Calu3 (cell line): ENCODE measurements at regions not wholly inside any gene's neighbourhood (a gene's known extent, or its start where the extent isn't known, plus 50 kb on each side); places are given as distances from the start of the nearest gene placed in this dataset.

ENCODE experiments used
- BruUV-seq: library from RNA; stranded (reverse); fragments of 400-500 nt; replicated peaks from 2 replicates; lab custom pipeline; 2021; lab: Mats Ljungman, UMichigan
- CTCF ChIA-PET: fragments of 300-600 bp; sonication (Branson Sonifier 250); formaldehyde crosslinking; loops from one replicate; lab custom pipeline; 2022; ENCODE audit warnings: antibody characterized with exemption; lab: Charles Lee
- DNase-seq: peaks from one replicate; pipeline ENCODE4 v3.0.0; 2022
- H3K27ac Mint-ChIP-seq: one replicate; pipeline ENCODE4 v1.8.0; 2022; ENCODE audit warnings: mixed read lengths; ENCODE audit not compliant: unreplicated experiment
- H3K27me3 Mint-ChIP-seq: one replicate; pipeline ENCODE4 v1.8.0; 2022; ENCODE audit warnings: mixed read lengths; ENCODE audit not compliant: unreplicated experiment
- H3K36me3 Mint-ChIP-seq: one replicate; pipeline ENCODE4 v1.8.0; 2022; ENCODE audit warnings: mild to moderate bottlenecking, moderate library complexity, mixed read lengths; ENCODE audit not compliant: insufficient read depth, unreplicated experiment
- H3K4me1 Mint-ChIP-seq: one replicate; pipeline ENCODE4 v1.8.0; 2022; ENCODE audit warnings: mild to moderate bottlenecking, low read depth, mixed read lengths; ENCODE audit not compliant: unreplicated experiment
- H3K4me3 Mint-ChIP-seq: one replicate; pipeline ENCODE4 v1.8.0; 2022; ENCODE audit warnings: mild to moderate bottlenecking, low read depth, moderate library complexity, mixed read lengths; ENCODE audit not compliant: unreplicated experiment
- H3K9me3 Mint-ChIP-seq: one replicate; pipeline ENCODE4 v1.8.0; 2022; ENCODE audit warnings: low read depth, mixed read lengths; ENCODE audit not compliant: unreplicated experiment
- CTCF ChIP-seq: fragments of 200-600 bp; IDR thresholded peaks from one replicate; pipeline ENCODE4 v1.8.0; 2022; ENCODE audit warnings: antibody characterized with exemption; ENCODE audit not compliant: unreplicated experiment
- intact Hi-C: fragments of 100-400 bp; cut with micrococcal nuclease; formaldehyde crosslinking; loops from one replicate; pipeline ENCODE4 v1.10.0; 2022; ENCODE audit not compliant: unreplicated experiment

GRCh38 chr5:1946122-1946677 is 63.5 kb upstream of the IRX4 start:
- CTCF ChIA-PET: no interaction called here
- BruUV-seq: no TSS peak
- no peaks in the 10 kb centered on the region for H3K4me1 Mint-ChIP-seq

GRCh38 chr5:1945606-1946005 is 62.9 kb upstream of the IRX4 start:
- CTCF ChIA-PET: no interaction called here
- no peaks in the 10 kb centered on the region for H3K4me1 Mint-ChIP-seq
- H3K27ac Mint-ChIP-seq: no peak overlapping the region
- no TSS peak for BruUV-seq
- no peak overlapping the region for H3K4me3 Mint-ChIP-seq
- no peak for DNase-seq
- no peak for TF ChIP-seq CTCF
- H3K27me3 Mint-ChIP-seq: peaks cover 57% of the 10 kb centered on the region
- no peaks in the 10 kb centered on the region for H3K36me3 Mint-ChIP-seq
- intact Hi-C loops: no loop called here
- H3K9me3 Mint-ChIP-seq: peaks cover 3% of the 10 kb centered on the region

More at GRCh38 chr5:1946122-1946677, 63.5 kb upstream of the IRX4 start:
- no peak overlapping the region for H3K4me3 Mint-ChIP-seq
- TF ChIP-seq CTCF: no peak
- peaks cover 3% of the 10 kb centered on the region for H3K9me3 Mint-ChIP-seq
- H3K36me3 Mint-ChIP-seq: no peaks in the 10 kb centered on the region
- no peak for DNase-seq
- H3K27me3 Mint-ChIP-seq: peaks cover 62% of the 10 kb centered on the region
- no peak overlapping the region for H3K27ac Mint-ChIP-seq
- intact Hi-C loops: no loop called here

- Mint-ChIP-seq H3K9me3 (peaks cover 3% of the 10 kb centered on the region), H3K36me3 (no peaks in the 10 kb centered on the region), H3K4me1 (no peaks in the 10 kb centered on the region), H3K27ac (no peak overlapping the region), H3K27me3 (peaks cover 57% of the 10 kb centered on the region), H3K4me3 (no peak overlapping the region)
- BruUV-seq: no TSS peak
- no peak for TF ChIP-seq CTCF
- DNase-seq: no peak
- intact Hi-C loops: no loop called here
- CTCF ChIA-PET: no interaction called here
Observed at GRCh38 chr5:1944408-1944807, 61.7 kb upstream of the IRX4 start.

GRCh38 chr5:1943481-1943880 is 60.8 kb upstream of the IRX4 start:
- TF ChIP-seq CTCF: no peak
- CTCF ChIA-PET: no interaction called here
- Mint-ChIP-seq H3K36me3 (no peaks in the 10 kb centered on the region), H3K4me1 (no peaks in the 10 kb centered on the region), H3K27me3 (peaks cover 57% of the 10 kb centered on the region), H3K9me3 (peaks cover 3% of the 10 kb centered on the region), H3K4me3 (no peak overlapping the region), H3K27ac (no peak overlapping the region)
- intact Hi-C loops: no loop called here
- BruUV-seq: no TSS peak
- DNase-seq: no peak
